Body of pancreas (tissue), 4 donors: ENCODE measurements at regions not wholly inside any gene's neighbourhood (a gene's known extent, or its start where the extent isn't known, plus 50 kb on each side); places are given as distances from the start of the nearest gene placed in this dataset.

ENCODE experiments used
- ATAC-seq: fragments of 150-250 bp; one replicate; pipeline ENCODE4 v1.9.1; 2016
- DNase-seq, 4 donors: peaks; one replicate each; pipeline ENCODE4 v3.0.0-alpha.2; 2019
- H3K27ac ChIP-seq, 4 donors: fragments of 200-600 bp; sonication (generic); 1 replicate in 3 of 4; 2 replicates in 1 of 4; pipeline versions ENCODE4 v1.5.1 to v1.6.1; 2016 to 2019; ENCODE audit warnings: mild to moderate bottlenecking in 1 of 4, mixed read lengths in 1 of 4, moderate library complexity in 1 of 4
- H3K27me3 ChIP-seq, 2 donors: fragments of 200-600 bp; sonication (generic); one replicate each; pipeline ENCODE4 v1.6.0; 2016; ENCODE audit warnings: mild to moderate bottlenecking in 1 of 2
- H3K36me3 ChIP-seq, 2 donors: fragments of 200-600 bp; sonication (generic); replicated peaks in 1 of 2; 2 replicates each; pipeline ENCODE4 v1.5.1; 2016; ENCODE audit warnings: low read depth in 2 of 2; ENCODE audit not compliant: insufficient read depth in 1 of 2
- H3K4me1 ChIP-seq: fragments of 200-600 bp; sonication (generic); one replicate; pipeline ENCODE4 v1.6.0; 2016
- H3K4me3 ChIP-seq, 2 donors: fragments of 200-600 bp; sonication (generic); 1 replicate in 1 of 2; 2 replicates in 1 of 2; pipeline ENCODE4 v1.5.1; 2016 to 2019
- H3K9me3 ChIP-seq, 3 donors: fragments of 200-600 bp; sonication (generic); 1 replicate in 2 of 3; 2 replicates in 1 of 3; pipeline ENCODE4 v1.5.1; 2016
- POLR2A ChIP-seq, 3 donors: fragments of 450-650 bp; IDR thresholded peaks; one replicate each; pipeline ENCODE4 v1.6.1; 2016; ENCODE audit warnings: antibody characterized with exemption in 3 of 3, mild to moderate bottlenecking in 2 of 3
- WGBS, 2 donors: methylation state at CpG; one replicate each; pipeline ENCODE4 v1.1.5; 2017; 5-methylcytosine and 5-hydroxymethylcytosine counted together
- intact Hi-C: fragments of 100-400 bp; cut with DNase I; formaldehyde crosslinking; loops from one replicate; pipeline ENCODE4 v1.15.1; 2023
- TF ChIP-seq, protein P1 (sequence below), 7 experiments: fragments of 450-650 bp in 4 of 7; fragments of 200-600 bp in 3 of 7; sonication (generic) in 3 of 7; IDR thresholded peaks; one replicate each; pipeline ENCODE4 v1.5.1; 2016 to 2019; ENCODE audit warnings: antibody characterized with exemption in 7 of 7

DNA sequence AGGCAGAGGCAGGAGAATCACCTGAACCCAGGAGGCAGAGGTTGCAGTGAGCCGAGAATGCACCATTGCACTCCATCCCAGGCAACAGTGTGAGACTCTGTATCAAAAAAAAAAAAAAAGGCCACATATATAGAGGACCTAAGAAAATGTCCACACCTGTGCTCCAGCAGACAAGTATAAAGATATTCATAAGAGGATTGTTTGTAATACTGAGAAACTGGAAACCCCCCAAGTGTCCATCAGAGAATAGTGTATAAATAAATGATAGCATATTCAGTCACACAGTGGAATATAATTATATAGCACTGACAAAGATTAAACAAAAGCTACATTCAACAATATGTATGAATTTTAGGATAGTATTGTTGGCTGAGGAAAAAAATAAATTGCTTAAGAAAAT lies 1050.6 kb downstream of the GRM8 start:
- DNase-seq (no peak), ATAC-seq (no peak)
- no peaks in the 10 kb centered on the region for H3K27me3 ChIP-seq
- TF ChIP-seq, protein P1, sequence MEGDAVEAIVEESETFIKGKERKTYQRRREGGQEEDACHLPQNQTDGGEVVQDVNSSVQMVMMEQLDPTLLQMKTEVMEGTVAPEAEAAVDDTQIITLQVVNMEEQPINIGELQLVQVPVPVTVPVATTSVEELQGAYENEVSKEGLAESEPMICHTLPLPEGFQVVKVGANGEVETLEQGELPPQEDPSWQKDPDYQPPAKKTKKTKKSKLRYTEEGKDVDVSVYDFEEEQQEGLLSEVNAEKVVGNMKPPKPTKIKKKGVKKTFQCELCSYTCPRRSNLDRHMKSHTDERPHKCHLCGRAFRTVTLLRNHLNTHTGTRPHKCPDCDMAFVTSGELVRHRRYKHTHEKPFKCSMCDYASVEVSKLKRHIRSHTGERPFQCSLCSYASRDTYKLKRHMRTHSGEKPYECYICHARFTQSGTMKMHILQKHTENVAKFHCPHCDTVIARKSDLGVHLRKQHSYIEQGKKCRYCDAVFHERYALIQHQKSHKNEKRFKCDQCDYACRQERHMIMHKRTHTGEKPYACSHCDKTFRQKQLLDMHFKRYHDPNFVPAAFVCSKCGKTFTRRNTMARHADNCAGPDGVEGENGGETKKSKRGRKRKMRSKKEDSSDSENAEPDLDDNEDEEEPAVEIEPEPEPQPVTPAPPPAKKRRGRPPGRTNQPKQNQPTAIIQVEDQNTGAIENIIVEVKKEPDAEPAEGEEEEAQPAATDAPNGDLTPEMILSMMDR (IDR thresholded peaks at IDR 0.05), result no peak
- no peak for TF ChIP-seq POLR2A (IDR thresholded peaks at IDR 0.05)
- H3K36me3 ChIP-seq, result no peaks in the 10 kb centered on the region
- H3K27ac ChIP-seq, result no peak overlapping the region
- no peaks in the 10 kb centered on the region for H3K9me3 ChIP-seq
- H3K4me1 ChIP-seq, result no peaks in the 10 kb centered on the region
- WGBS, 2 donors, result 71 to 75% methylated on average over 1 of the region's 1 CpG
- no peak overlapping the region for H3K4me3 ChIP-seq
- intact Hi-C loops, result no loop called here

DNA sequence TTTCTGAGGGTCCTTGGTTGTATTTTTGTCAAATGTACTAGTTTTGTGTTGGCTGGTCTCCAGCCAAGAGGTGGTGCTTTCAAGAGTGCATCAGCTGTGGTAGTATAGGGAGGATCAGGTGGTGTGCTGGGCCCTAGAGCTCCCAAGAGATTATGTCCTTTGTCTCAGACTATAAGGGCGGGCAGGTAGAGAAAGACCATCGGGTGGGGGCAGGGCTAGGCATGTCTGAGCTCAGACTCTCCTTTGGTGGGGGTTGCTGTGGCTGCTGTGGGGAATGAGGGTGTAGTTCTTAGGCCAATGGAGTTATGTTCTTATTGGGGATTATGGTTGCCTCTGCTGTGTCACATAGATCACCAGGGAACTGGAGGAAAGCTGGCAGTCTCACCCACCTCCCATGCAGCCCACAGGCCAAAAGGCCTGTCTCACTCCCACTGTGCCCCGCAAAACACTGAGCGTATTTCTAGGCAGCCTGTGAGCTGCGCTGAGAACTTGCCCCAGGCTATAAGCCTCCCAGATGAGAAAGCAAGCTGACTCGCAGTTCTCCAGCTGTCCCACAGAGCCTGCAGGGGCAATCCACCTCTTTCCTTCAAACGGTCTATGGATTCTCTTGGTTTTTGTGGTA lies 1066.7 kb downstream of the GRM8 start:
- ATAC-seq, result no peak

DNA sequence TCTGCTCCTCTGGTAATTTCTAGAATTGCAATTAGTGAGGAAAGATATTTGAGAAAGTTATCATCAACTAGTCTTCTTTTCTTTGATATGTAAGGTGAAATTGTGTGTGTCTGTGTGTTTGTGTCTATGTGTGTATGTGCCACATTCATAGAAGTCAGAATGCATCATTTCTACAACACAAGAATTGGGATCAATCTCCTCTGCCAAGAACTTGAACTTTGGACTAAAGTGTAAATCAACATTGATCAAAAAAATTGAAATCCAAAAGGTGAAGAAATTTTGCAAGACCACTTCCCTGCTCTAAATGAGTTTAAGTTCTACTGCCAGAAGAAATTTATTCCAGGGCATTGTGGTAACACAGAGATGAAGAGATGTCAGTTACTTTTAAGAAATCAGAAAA lies 1072.8 kb downstream of the GRM8 start:
- H3K27ac ChIP-seq, result no peak overlapping the region
- H3K9me3 ChIP-seq, result no peaks in the 10 kb centered on the region
- intact Hi-C loops, result no loop called here
- DNase-seq (no peak), ATAC-seq (no peak)
- no peak for TF ChIP-seq POLR2A (IDR thresholded peaks at IDR 0.05)
- TF ChIP-seq, protein P1 (IDR thresholded peaks at IDR 0.05), result no peak
- H3K36me3 ChIP-seq, result no peaks in the 10 kb centered on the region
- no peak overlapping the region for H3K4me3 ChIP-seq
- H3K27me3 ChIP-seq, result no peaks in the 10 kb centered on the region
- H3K4me1 ChIP-seq, result no peaks in the 10 kb centered on the region

More for the DNA sequence above, 1066.7 kb downstream of the GRM8 start:
- no peak for DNase-seq
- H3K4me1 ChIP-seq, result no peaks in the 10 kb centered on the region
- H3K9me3 ChIP-seq, result no peaks in the 10 kb centered on the region
- no peak overlapping the region for H3K4me3 ChIP-seq
- H3K27me3 ChIP-seq, result no peaks in the 10 kb centered on the region
- WGBS, 2 donors, result 58 to 63% methylated on average over 7 of the region's 7 CpGs
- no peak overlapping the region for H3K27ac ChIP-seq
- H3K36me3 ChIP-seq, result no peaks in the 10 kb centered on the region
- intact Hi-C loops, result no loop called here
- TF ChIP-seq, protein P1 (IDR thresholded peaks at IDR 0.05), result no peak
- no peak for TF ChIP-seq POLR2A (IDR thresholded peaks at IDR 0.05)

DNA sequence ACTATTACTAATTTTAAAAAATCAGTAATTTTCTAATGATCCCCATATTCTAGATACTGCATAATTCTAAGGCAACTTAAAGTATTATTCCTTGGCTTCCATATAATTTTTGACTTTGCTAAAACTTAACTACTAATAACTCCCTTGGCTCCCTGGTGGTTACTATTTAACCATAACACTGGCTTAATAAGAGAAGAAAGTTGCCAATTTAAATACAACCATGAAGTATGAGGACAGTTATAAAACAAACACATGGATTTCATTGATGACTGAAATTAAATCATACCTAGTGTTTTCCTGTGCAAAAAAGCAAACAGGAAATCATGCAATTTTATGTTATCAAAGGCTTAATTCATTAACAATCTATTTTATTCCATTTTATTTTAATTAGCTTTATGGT lies 1073.9 kb downstream of the GRM8 start:
- TF ChIP-seq, protein P1 (IDR thresholded peaks at IDR 0.05), result no peak
- TF ChIP-seq POLR2A (IDR thresholded peaks at IDR 0.05), result no peak
- intact Hi-C loops, result no loop called here
- Histone ChIP-seq H3K4me3 (no peak overlapping the region), H3K36me3 (no peaks in the 10 kb centered on the region), H3K27me3 (no peaks in the 10 kb centered on the region), H3K4me1 (no peaks in the 10 kb centered on the region), H3K9me3 (no peaks in the 10 kb centered on the region), H3K27ac (no peak overlapping the region)
- ATAC-seq, result no peak
- DNase-seq, result no peak

DNA sequence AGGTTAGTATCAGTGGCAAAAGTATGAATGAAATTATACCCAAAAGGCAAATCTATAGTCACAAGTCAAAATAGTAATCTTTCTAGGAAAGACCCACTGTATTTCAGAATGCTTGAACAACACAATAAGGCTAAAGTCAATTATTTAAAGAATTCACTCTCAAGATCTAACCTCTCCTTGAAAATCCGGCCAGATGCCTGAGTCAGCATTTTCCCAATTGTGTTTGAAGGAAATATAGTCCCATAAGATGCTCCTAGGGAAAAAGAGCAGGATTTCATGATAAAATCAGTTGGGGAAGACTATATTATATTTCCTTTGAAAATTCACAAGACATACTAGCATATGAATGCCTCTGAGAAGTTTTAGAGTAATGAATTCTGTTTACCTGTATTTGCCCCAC lies 1075.0 kb downstream of the GRM8 start:
- Histone ChIP-seq H3K9me3 (no peaks in the 10 kb centered on the region), H3K27ac (no peak overlapping the region), H3K4me1 (no peaks in the 10 kb centered on the region), H3K36me3 (no peaks in the 10 kb centered on the region), H3K27me3 (no peaks in the 10 kb centered on the region), H3K4me3 (no peak overlapping the region)
- intact Hi-C loops, result no loop called here
- DNase-seq (no peak), ATAC-seq (no peak)
- 52 to 54% methylated on average over 1 of the region's 1 CpG for WGBS, 2 donors
- TF ChIP-seq, protein P1 (IDR thresholded peaks at IDR 0.05), result no peak
- TF ChIP-seq POLR2A (IDR thresholded peaks at IDR 0.05), result no peak
